ENCODE measurements at regions not wholly inside any gene's neighbourhood (a gene's known extent, or its start where the extent isn't known, plus 50 kb on each side); places are given as distances from the start of the nearest gene placed in this dataset.
"Not testable (repeated sequence)": the region's sequence is repeated elsewhere in the genome, so short reads cannot be mapped to it uniquely, and the experiment has no call there.

DNA sequence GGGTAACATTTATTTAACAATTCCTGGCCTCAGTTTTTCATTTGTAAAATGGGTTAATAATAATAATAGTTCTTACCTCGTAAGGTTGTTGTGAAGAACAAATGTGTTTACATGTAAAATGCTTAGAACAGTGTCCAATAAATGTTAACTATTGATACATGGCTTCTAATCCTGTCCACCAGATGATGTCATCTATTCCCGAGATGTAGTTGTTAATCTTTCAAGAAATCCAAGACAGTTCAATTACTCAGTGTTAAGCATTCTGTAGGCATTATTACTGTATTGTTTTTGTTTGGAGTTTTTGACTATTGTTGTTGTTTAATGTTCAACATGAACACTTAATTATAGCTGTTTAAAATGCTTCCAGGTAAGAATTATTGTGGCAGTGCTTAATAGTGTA, 131.0 kb upstream of the FNDC3A start:
- no peak for DNase-seq (ENCODE audit: low read depth in 2 of 2)

DNA sequence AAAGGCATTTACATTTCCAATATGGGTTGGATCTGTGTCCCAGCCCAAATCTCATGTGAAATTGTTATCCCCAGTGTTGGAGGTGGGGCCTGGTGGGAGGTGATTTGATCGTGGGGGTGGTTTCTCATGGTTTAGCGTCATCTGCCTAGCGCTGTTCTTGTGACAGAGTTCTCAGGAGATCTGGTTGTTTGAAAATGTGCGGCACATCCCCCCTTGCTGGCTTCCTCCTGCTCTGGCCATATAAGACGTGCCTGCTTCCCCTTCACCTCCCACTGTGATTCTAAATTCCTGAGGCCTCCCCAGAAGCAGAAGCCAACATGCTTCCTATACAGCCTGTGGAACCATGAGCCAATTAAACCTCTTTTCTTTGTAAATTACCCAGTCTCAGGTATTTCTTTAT, 126.2 kb upstream of the FNDC3A start:
- DNase-seq (ENCODE audit: low read depth in 2 of 2): no peak

DNA sequence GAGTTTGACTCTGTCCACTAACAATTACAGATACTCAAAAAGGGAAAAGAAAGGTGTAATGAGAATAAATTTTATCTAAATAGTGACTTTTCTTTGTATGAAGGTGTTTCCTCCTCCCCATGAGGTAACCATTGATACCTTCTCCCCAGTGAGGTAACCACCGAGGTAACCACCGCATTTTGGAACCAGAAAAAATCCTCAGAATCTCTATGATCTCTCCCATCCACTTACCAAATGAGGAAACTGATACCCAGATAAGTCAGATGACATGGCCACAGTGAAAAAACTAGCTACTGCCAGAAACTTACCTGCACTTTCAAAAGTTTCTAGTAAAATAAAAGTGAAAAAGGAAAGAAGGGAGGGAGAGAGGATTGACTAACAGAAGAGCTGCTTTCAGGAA, 124.0 kb upstream of the FNDC3A start:
- no peak for DNase-seq (ENCODE audit: low read depth in 2 of 2)

DNA sequence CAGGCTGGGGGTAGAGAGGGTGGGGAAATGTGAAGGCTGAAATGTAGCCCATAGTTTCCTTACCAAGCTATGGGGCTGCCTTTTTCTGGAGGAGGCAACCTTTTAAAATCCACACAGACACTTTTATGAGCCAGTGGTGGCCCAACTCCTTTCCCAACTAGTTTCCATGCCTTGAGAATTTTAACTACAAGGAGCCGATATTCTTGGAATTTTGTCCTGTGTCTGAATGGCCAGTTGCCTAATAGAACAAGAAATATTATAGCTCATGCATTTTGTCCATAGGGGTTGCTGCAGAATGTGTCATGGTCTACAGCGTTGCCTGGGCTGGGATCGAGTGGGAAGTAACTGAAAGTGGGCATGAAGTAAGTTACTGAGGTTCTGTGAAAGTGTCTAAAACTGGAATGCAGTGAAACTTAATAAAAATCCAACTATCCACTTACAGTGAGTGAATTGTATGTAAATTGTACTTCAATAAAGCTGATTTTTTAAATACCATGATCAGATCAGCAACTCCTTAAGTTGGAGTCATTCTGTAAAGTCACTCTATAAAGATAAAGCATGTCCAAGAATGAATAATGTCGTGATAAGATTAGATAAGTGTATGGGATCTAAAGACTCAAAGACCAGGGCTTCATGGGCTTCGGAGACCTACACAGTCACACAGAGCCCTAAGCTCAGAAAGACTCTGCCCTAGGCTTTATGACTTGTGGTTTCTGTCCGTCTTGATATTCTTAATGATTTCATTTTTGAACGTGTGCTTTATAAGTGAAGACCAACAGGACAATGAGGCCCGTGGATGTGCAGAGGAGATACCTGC, 122.6 kb upstream of the FNDC3A start:
- no peak for DNase-seq (ENCODE audit: low read depth in 2 of 2)

DNA sequence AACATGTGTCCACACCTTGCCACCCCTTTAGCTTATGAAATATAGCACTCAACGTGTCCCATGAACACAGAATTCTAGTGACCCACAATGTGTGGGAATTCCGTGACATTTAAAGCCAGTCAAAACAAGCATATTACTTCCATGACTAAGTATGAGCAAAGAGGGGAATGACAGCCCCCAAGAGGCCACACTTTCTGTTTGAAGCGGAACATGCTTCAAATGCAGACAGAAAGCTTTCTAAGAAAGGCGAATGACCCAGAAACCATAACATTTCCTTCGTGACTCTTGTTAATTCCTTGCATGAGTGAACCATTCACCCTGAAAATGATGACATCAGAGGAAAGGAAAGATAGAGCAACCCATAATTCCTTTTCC, 122.0 kb upstream of the FNDC3A start:
- DNase-seq (ENCODE audit: low read depth in 2 of 2): peak; percentile 7 to 18

DNA sequence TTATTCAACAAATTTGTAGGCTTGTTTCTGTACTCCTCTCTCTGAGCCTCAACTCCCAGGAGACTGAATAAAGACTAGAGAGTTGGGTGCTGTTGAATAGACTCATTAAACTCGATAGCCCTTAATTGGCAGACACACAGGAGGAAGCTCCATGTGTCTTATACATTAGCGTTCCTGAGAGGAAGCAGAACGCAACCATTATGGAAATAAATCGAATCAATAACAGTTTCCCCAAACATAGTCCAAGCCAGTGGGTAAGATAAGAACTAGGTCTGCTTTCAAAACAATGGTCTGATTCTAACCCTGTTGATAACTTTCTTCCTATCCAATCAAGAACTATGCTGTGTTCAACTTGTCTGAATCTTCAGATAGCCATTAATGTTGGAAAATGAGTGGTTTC, 118.1 kb upstream of the FNDC3A start:
- DNase-seq (ENCODE audit: low read depth in 2 of 2): no peak

DNA sequence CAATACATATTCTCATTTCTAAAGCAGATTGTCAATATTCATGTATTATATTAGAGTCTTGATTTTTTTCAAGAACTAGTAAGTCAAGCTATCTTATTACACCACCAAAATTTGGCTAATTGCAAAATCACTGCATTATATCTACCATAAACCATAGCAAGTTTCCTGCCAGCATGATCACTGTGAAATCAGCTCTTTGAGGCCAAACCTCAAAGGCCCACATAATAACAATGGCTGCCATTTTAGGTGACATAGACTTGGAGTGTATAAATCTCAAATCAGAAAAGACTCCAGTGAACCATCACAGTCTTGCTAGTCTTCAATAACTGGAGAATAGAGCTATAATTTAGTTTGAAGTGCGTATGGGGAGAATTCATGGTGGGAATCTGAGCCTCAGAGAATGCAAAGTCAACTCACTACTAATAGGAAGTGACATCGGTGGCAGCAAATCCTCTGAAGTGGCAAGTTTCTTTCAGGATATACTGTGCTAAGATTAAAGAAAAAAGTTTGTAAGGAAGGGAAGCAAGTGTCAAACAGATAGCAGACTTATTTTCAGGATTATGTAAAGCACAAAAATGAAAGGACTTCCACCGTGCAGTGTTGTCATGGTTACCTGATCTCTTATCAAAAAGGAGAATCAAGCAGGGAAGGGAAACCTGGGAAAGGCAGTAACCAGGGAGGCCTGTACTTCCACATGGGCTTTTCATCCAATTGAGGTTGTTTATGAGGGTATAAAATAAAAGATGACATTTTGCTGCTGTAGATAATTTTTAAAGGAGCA, 117.4 kb upstream of the FNDC3A start:
- no peak for DNase-seq (ENCODE audit: low read depth in 2 of 2)

DNA sequence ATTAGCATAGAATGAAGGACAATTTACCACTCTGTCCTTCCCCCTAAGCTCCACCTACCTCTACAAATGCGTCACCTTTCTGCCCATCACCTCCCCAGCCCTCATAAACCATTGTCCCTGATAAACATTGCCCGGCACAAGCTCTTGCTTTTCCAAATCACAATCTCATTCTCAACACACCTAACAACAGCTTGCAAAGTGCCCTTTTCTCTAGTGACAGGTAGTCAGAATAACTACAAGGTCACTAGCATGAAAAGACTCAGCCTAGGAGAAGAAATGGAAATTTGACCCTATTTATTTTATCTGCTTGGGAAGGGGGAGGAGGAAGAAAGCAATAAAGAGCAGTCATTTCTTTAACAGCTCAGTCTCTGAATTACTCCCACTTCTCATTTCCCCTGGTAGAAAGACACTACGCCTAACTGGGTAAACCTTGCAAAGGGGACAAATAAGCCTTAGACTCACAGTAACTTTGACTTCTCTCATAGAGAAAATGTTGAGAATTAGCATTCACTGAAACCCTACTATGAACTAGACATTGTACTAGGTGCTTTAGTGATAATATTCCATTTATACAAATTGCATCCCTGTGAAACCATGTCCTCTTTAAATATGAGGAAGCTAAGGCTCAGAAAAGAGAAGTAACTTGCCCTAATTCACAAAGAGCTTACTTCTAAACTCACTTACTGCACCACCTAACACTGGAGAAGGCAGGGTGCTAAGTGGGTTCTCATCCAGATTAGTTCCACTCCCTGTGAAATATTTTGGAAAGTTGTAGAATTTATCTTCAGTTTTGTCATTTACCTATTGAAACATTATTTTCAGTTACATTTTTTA, 116.2 kb upstream of the FNDC3A start:
- DNase-seq (ENCODE audit: low read depth in 2 of 2): no peak

DNA sequence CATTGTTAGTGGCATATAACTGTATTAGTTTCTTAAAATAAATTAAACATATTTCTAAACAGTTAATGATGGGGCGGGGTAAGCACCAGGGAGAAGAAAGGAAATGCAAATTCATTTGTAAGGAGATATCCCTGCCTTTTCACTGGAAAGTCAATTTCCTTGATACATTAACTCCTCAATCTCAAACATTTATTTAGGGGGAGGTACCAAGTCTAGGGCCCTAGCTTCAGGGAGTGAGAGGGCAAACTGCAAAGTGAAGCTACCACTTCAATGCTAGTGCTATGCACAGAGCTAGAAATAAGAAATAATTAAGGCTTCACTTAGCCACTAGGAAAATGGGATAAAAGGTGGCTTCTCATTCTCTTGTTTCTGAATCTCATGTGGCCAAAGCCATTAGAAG, 115.3 kb upstream of the FNDC3A start:
- DNase-seq (ENCODE audit: low read depth in 2 of 2): no peak

DNA sequence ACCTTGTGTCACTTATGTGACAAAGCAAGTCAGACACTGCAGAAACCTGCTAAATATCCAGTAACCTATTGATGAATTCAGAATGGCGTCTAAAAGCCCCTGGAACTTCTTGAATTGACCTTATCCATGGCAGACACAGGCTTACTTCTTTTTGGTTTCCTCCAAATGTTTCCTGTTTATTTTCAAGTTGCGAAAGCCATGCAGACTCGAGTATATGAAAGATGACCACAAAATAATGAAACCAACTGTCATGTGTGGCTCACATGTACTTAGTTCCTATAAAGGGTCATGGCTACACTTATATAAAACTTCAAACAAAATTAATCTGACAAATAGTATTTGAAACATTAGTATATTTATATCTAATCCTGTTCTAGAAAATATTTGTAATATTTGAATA, 113.1 kb upstream of the FNDC3A start:
- DNase-seq (ENCODE audit: low read depth in 2 of 2): no peak

DNA sequence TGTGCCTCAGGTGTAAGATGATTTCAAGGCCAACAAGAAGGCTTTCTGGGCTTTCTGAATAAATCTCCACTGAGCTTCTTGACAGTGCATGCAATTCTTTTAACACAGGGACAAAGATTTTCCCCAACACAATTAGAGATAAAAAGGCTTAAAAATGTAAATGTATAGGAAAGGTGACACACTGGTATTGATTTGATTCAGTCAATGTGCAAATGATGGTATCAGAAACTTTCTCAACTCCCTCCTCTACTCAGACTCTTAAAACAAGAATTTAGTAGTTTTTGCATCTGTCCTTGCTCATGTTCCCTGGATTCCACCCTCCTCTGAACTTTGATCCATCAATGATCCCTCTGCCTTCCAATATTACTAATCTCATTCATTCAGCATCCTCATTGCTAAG, 111.6 kb upstream of the FNDC3A start:
- no peak for DNase-seq (ENCODE audit: low read depth in 2 of 2)

DNA sequence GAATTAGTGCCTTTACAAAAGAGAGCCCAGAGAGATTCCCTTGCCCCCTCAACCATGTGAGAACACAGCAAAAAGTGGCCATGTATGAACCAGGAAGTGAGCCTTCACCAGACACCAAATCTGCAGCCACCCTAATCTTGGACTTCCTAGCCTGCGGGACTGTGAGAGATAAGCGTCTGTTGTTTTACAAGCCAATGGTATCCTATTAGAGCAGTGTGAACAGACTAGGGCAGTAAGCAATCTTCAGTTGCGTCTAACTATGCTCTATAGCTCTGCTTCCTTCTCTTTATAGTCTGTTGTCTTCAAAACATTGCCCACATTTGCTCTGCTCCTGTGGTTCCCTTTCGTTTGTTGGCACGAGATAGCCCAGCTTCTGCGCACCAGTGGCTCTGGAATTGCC, 109.5 kb upstream of the FNDC3A start:
- DNase-seq (ENCODE audit: low read depth in 2 of 2): no peak

DNA sequence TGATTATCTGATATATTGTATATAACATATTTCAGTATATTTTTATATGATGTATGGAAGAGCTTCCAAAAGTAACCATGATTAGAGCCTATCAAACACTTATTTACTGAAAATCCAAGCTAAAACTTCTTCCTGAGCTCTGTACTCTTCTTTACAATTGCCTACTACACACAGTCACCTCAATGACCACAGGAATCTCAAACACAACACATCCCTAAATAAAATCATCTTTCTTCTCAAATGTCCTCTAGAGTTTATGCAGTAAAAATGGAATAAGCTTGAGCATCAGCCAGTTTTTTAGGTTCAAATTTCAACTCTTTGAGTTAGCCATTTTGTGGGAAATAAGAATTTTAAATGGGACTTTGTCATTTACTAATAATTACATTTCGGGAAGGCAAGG, 102.6 kb upstream of the FNDC3A start:
- DNase-seq (ENCODE audit: low read depth in 2 of 2): no peak

DNA sequence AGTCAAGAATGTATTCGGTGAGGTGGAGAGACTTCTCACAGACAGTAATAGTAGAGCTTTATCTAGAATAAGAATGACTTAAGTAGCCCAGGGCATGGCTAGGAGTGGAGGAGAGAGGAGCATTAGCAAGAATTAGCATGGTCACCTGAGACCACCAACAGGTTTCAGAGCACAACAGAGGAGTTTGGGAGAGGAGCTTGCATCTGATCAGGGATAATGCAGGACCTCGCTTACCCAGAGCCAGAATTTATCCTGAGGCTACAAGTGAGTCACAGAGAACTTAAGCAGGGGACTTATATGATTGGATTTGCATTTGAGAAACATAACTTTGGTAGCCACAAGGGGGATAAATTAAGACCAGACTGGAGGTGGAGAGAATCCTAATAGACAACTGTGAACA, 102.1 kb upstream of the FNDC3A start:
- no peak for DNase-seq (ENCODE audit: low read depth in 2 of 2)

DNA sequence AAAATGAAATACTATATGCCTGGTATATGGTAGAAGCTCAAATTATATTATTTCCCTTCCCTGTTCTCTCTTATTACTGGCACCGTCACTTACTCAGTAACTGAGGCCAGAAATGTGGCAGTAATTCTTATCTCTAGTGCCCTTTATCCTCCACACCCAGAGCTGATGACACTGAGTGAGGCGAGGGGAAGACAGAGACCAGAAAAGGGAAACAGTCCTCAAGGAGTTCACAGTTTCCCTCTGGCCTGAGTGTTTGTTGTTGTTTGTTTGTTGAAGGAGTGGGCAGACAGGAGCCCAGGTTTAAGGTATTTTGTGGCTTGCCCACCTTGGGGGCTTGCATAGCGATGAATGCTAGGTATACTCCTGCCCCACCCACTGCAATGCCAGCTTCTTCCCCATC, 101.5 kb upstream of the FNDC3A start:
- DNase-seq (ENCODE audit: low read depth in 2 of 2): no peak

DNA sequence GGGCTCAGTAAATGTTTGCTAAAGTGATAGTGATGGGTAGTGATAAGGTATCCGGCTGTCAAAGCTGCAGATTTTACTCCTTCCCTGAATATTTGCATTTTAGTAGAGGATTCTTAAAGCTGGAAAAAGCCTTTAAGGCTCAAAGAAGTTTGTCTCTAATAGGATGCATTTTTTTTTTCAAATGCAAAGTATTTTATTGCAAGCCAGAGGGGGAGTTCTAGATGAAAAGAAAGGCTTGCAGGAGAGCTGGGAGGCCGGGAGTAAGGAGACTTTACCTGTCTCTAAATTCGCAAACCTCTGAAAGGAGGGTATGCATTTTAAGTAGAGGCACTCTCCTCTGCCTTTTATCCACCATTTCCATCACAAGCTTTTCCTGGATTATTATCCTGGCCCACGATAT, 100.7 kb upstream of the FNDC3A start:
- no peak for DNase-seq (ENCODE audit: low read depth in 2 of 2)

DNA sequence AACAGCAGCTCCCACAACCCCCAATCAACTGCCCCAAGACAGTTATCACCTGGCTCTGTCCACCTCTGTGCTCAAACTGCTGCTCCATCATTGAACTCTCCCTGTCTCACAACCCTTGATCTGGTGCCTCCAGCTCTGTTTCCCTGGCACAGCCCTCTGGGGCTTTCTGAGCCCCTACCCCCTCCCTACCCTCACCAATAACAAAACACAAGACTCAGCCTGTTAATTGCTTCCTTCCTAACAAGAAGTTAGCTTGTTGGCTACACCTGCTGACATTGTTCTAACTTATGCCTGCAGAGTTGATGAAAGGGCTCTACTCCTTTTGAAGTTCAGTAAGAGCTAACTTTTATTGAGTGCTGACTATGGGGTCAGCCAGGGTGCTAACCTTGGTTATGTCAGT, 99.4 kb upstream of the FNDC3A start:
- no peak for DNase-seq (ENCODE audit: low read depth in 2 of 2)

DNA sequence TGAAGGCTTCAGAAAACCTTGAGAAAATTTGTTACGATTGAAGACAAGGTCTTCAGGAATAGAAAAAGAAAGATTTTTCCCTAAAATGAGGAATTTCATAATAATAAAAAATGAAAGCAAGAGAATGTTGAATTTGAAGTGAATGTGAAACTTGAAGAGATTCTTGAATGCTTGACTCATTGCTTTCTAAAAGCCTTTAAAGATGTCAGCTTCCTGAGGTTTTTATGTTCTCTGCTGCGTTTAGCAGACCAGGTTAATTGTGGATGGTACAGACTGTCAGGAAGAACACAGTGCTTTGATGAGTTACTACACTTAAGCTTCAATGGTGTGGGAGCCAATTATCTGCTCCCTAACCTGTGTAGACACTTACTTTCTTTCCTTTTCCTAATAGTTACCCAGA, 96.3 kb upstream of the FNDC3A start:
- DNase-seq (ENCODE audit: low read depth in 2 of 2): no peak

DNA sequence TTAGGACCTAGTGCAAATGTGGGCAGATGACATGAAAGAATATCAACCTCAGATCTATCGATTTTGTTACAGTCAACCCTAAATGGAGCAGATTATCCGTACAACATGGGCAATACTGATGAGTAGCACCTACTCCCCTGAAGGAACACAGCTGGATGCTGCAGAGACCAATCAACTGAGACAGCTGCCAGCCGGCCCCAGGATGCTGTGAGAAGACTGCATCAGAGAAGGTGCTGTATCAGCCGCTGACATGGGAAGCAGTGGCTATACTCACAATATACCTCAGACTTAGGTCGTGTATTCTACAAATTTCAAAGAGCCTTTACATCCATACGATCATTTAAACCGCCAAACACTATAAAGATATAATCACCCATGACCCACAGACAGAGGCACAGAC, 95.9 kb upstream of the FNDC3A start:
- DNase-seq (ENCODE audit: low read depth in 2 of 2): no peak

DNA sequence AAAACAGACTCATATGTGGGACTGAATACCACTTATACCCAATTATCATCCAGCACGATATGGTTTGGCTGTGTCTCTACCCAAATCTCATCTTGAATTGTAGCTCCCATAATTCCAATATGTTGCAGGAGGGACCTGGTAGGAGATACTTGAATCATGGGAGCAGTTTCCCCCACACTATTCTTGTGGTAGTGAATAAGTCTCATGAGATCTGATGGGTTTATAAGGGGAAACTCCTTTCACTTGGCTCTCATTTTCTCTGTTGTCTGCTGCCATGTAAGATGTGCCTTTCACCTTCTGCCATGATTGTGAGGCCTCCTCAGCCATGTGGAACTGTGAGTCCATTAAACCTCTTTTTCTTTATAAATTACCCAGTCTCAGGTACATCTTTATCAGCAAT, 91.9 kb upstream of the FNDC3A start:
- not testable (repeated sequence) for DNase-seq (ENCODE audit: low read depth in 2 of 2)

DNA sequence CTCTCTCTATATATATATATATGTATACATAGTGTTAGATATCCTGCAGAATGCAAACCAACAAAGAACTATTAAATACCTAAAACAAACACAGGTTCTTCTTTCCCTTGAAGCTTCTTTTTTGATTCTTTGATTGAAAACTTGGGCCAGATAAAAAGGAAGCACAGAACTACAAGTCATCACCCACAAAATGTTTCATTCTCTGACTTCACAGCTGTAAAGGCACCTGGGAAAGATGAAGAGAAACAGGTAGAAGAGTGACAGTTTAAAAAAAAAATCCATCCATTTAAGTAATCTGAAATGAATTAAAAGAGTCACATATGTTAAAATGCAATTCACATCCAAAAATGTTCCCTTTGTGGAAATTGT, 90.7 kb upstream of the FNDC3A start:
- DNase-seq (ENCODE audit: low read depth in 2 of 2): no peak

DNA sequence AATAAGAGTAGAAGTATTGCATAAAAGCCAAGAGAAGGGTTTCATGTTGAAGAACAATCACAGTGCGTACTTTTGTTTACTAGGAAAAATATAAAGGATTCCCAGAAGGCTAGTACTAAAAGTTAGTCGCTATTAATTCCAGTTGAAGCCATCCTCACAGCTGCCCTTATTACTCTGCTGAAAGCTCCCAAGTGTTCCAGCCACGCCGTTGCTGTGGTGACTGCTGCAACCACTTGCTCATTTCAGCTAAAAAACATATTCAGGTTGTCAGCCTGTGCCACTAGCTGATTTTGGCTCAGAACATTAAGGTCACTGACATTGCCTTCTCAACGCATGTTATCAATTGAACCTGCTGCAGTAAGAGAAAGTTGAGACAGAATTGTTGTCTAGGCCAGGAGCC, 87.1 kb upstream of the FNDC3A start:
- no peak for DNase-seq (ENCODE audit: low read depth in 2 of 2)

DNA sequence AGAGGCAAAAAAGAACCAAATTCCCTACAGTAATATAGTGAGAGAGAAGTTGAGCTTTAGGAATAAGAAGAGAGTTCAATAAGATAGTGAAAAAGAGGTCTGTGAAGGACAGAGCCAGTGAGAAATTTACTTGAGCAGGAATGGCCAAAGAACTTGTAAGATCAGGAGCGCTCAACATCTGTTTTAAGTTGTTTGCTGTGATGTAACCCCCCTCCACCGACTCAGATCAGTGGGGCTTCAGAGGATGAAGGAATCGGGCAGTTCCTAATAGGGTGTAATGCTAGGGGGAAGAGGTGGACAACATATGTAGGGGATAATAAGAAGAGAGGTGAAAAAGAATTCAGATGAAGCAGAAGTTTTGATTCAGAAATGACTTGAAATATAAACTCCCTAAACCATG, 85.3 kb upstream of the FNDC3A start:
- no peak for DNase-seq (ENCODE audit: low read depth in 2 of 2)

Measured in stimulated activated CD8-positive, alpha-beta memory T cell treated with anti-CD3 and anti-CD28 coated beads, Interleukin-2, amount 100 ng/mL, for 48 hours (primary cell).